HCT116 (cell line): ENCODE measurements at regions not wholly inside any gene's neighbourhood (a gene's known extent, or its start where the extent isn't known, plus 50 kb on each side); places are given as distances from the start of the nearest gene placed in this dataset.

Experiments
- ATAC-seq: fragments of 200-7000 bp; cut with Tn5 transposase; 2 replicates; pipeline ENCODE4 v1.9.1; 2020; ENCODE audit warnings: mild to moderate bottlenecking, moderate library complexity
- BruUV-seq: library from RNA; stranded (reverse); fragments of 400-500 nt; replicated peaks from 2 replicates; lab custom pipeline; 2021; lab: Mats Ljungman, UMichigan
- CTCF ChIA-PET: fragments of 300-600 bp; sonication (Branson Sonifier 250); formaldehyde crosslinking; loops from one replicate; lab custom pipeline; 2021; ENCODE audit warnings: antibody characterized with exemption; lab: Charles Lee
- POLR2A ChIA-PET: fragments of 300-600, 350-600 bp; sonication (Branson Sonifier 250); formaldehyde crosslinking; loops from one replicate; lab custom pipeline; 2021; ENCODE audit warnings: antibody characterized with exemption; lab: Charles Lee
- RAD21 ChIA-PET, 2 experiments: fragments of 300-600 bp; sonication (Branson Sonifier 250); formaldehyde crosslinking; loops; one replicate each; lab custom pipeline; 2023; ENCODE audit warnings: low total read pairs in 2 of 2; ENCODE audit not compliant: uncharacterized antibody in 2 of 2, unreplicated experiment in 2 of 2, low non-redundant PET in 1 of 2; lab: Charles Lee
- DNase-seq: peaks from one replicate; pipeline ENCODE4 v3.0.0-alpha.2; 2010; ENCODE audit warnings: low read depth, low spot score
- H2AFZ ChIP-seq: fragments of 200-600 bp; shearing (Covaris generic), sonication (generic); 2 replicates; pipeline ENCODE4 v1.6.1; 2017; ENCODE audit warnings: low read depth, mixed run types, mixed read lengths, antibody characterized with exemption, low read length; ENCODE audit not compliant: poor library complexity, severe bottlenecking
- H3K27ac ChIP-seq: 2 replicates; pipeline ENCODE4 v1.5.1; 2012; ENCODE audit warnings: low read depth, low read length
- H3K27me3 ChIP-seq: fragments of 200-600 bp; sonication (generic); 2 replicates; pipeline ENCODE4 v1.6.1; 2016; ENCODE audit warnings: mixed run types, low read length, mixed read lengths; ENCODE audit not compliant: insufficient read depth
- H3K36me3 ChIP-seq, 2 experiments: fragments of 200-500 bp in 1 of 2; fragments of 200-600 bp in 1 of 2; sonication (Bioruptor generic) in 1 of 2; sonication (generic) in 1 of 2; 2 replicates each; pipeline versions ENCODE4 v1.5.1 to v1.6.1; 2014 to 2016; ENCODE audit warnings: low read length in 2 of 2, inconsistent platforms in 1 of 2, mixed read lengths in 1 of 2, mixed run types in 1 of 2; ENCODE audit not compliant: insufficient read depth in 2 of 2, control insufficient read depth in 1 of 2
- H3K4me1 ChIP-seq, 2 experiments: fragments of 200-600 bp in 1 of 2; sonication (generic) in 1 of 2; 2 replicates each; pipeline versions ENCODE4 v1.5.1 to v1.6.1; 2012 to 2017; ENCODE audit warnings: low read length in 2 of 2, inconsistent platforms in 1 of 2, mild to moderate bottlenecking in 1 of 2, mixed read lengths in 1 of 2, mixed run types in 1 of 2, moderate library complexity in 1 of 2; ENCODE audit not compliant: insufficient read depth in 2 of 2, control insufficient read depth in 1 of 2
- H3K4me2 ChIP-seq: fragments of 200-600 bp; sonication (generic); 2 replicates; pipeline ENCODE4 v1.6.1; 2017; ENCODE audit warnings: mixed run types, low read length, mixed read lengths
- H3K4me3 ChIP-seq, 2 experiments: fragments of 200-600 bp in 1 of 2; sonication (generic) in 1 of 2; replicated peaks in 1 of 2; 2 replicates each; pipeline ENCODE4 v1.5.1; 2011 to 2016; ENCODE audit warnings: low read length in 2 of 2, control low read depth in 1 of 2, low read depth in 1 of 2, mild to moderate bottlenecking in 1 of 2, mixed read lengths in 1 of 2, mixed run types in 1 of 2
- H3K79me2 ChIP-seq: fragments of 200-600 bp; sonication (generic); 2 replicates; pipeline ENCODE4 v1.6.1; 2017; ENCODE audit warnings: mild to moderate bottlenecking, mixed run types, low read length, moderate library complexity, mixed read lengths; ENCODE audit not compliant: insufficient read depth
- H3K9ac ChIP-seq: fragments of 200-600 bp; sonication (generic); 2 replicates; pipeline ENCODE4 v1.6.1; 2016; ENCODE audit warnings: low read length, mixed read lengths
- H3K9me2 ChIP-seq: fragments of 200-600 bp; sonication (generic), shearing (Covaris generic); 2 replicates; pipeline ENCODE4 v1.6.1; 2017; ENCODE audit warnings: mixed run types, mild to moderate bottlenecking, moderate library complexity; ENCODE audit not compliant: insufficient read depth
- H3K9me3 ChIP-seq, 2 experiments: fragments of 200-500 bp in 1 of 2; fragments of 200-600 bp in 1 of 2; sonication (Bioruptor generic) in 1 of 2; sonication (generic) in 1 of 2; 2 replicates each; pipeline ENCODE4 v1.6.1; 2014 to 2017; ENCODE audit warnings: low read length in 2 of 2, mixed read lengths in 2 of 2, inconsistent platforms in 1 of 2, low read depth in 1 of 2, mild to moderate bottlenecking in 1 of 2, mixed run types in 1 of 2, moderate library complexity in 1 of 2; ENCODE audit not compliant: control insufficient read depth in 1 of 2, insufficient read depth in 1 of 2
- H4K20me1 ChIP-seq: fragments of 200-600 bp; sonication (generic), shearing (Covaris generic); 2 replicates; pipeline ENCODE4 v1.6.1; 2017; ENCODE audit warnings: mixed run types, mild to moderate bottlenecking, moderate library complexity; ENCODE audit not compliant: insufficient read depth
- ELF1 ChIP-seq: IDR thresholded peaks from 2 replicates; pipeline ENCODE4 v1.6.1; 2012; ENCODE audit warnings: low read depth, borderline replicate concordance
- FOSL1 ChIP-seq: IDR thresholded peaks from 2 replicates; pipeline ENCODE4 v1.6.1; 2012; ENCODE audit warnings: low read depth
- POLR2A ChIP-seq: IDR thresholded peaks from 2 replicates; pipeline ENCODE4 v1.7.0; 2011; ENCODE audit warnings: borderline replicate concordance; ENCODE audit not compliant: insufficient read depth, insufficient read length; ENCODE audit errors: extremely low read depth
- POLR2AphosphoS5 ChIP-seq: IDR thresholded peaks from 2 replicates; pipeline ENCODE4 v1.6.1; 2011; ENCODE audit warnings: mild to moderate bottlenecking, low read depth, low read length, moderate library complexity
- RAD21 ChIP-seq: IDR thresholded peaks from 2 replicates; pipeline ENCODE4 v1.6.1; 2012; ENCODE audit warnings: low read depth, mild to moderate bottlenecking
- SIN3A ChIP-seq: IDR thresholded peaks from 2 replicates; pipeline ENCODE4 v1.6.1; 2012; ENCODE audit warnings: low read depth
- SRF ChIP-seq: IDR thresholded peaks from 2 replicates; pipeline ENCODE4 v1.6.1; 2012; ENCODE audit warnings: low read depth
- YY1 ChIP-seq: IDR thresholded peaks from 2 replicates; pipeline ENCODE4 v1.6.1; 2011; ENCODE audit warnings: low read length, low read depth, moderate library complexity, mild to moderate bottlenecking; ENCODE audit not compliant: insufficient replicate concordance; ENCODE audit errors: extremely low read depth
- ZFX ChIP-seq: fragments of 450-650 bp; IDR thresholded peaks from 2 replicates; pipeline ENCODE4 v1.6.1; 2017
- ZNF274 ChIP-seq: fragments of 200-500 bp; sonication (Bioruptor generic); IDR thresholded peaks from 2 replicates; pipeline ENCODE4 v1.6.1; 2014; ENCODE audit warnings: mild to moderate bottlenecking, low read depth, low read length, inconsistent platforms
- intact Hi-C: fragments of 100-400 bp; cut with micrococcal nuclease; formaldehyde crosslinking; loops from 2 replicates; pipeline ENCODE4 v1.10.0; 2022
- TF ChIP-seq, protein P1 (sequence below): IDR thresholded peaks from 2 replicates; pipeline ENCODE4 v1.6.1; 2011; ENCODE audit warnings: mild to moderate bottlenecking, low read length, moderate library complexity; ENCODE audit not compliant: insufficient replicate concordance; ENCODE audit errors: extremely low read depth
- TF ChIP-seq, protein P2 (sequence below): IDR thresholded peaks from 2 replicates; pipeline ENCODE4 v1.6.1; 2012

DNA sequence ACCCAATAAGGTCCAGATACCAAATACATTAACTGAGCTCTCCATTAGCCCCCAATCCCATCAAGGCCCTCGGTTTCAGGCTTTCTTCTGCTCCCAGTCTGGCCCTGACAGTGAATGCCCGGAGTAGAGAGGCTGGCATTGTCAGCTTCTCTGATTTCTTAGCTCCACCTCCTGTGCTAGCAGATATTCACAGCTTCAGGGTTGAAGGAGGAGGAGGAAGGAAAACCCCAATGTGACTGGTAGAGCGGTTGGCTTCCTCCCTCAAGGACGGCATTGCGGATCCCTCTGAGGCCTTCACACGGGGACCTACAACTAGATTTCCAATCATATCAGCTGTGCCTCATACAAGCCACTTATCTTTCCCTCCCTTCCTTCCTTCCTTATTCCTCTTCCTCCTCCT lies 164.1 kb upstream of the SYNDIG1 start:
- no peaks in the 10 kb centered on the region for H4K20me1 ChIP-seq
- RAD21 ChIA-PET, result no interaction called here
- no peak overlapping the region for H3K4me3 ChIP-seq
- H3K4me1 ChIP-seq, result no peaks in the 10 kb centered on the region
- ATAC-seq (no peak), DNase-seq (no peak)
- H3K4me2 ChIP-seq, result no peak overlapping the region
- TF ChIP-seq FOSL1 (no peak), ZFX (no peak), POLR2A (no peak), SIN3A (no peak), SRF (no peak), ZNF274 (no peak), YY1 (no peak), ELF1 (no peak), POLR2AphosphoS5 (no peak), RAD21 (no peak)
- TF ChIP-seq, protein P1, sequence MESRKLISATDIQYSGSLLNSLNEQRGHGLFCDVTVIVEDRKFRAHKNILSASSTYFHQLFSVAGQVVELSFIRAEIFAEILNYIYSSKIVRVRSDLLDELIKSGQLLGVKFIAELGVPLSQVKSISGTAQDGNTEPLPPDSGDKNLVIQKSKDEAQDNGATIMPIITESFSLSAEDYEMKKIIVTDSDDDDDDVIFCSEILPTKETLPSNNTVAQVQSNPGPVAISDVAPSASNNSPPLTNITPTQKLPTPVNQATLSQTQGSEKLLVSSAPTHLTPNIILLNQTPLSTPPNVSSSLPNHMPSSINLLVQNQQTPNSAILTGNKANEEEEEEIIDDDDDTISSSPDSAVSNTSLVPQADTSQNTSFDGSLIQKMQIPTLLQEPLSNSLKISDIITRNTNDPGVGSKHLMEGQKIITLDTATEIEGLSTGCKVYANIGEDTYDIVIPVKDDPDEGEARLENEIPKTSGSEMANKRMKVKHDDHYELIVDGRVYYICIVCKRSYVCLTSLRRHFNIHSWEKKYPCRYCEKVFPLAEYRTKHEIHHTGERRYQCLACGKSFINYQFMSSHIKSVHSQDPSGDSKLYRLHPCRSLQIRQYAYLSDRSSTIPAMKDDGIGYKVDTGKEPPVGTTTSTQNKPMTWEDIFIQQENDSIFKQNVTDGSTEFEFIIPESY, result no peak
- TF ChIP-seq, protein P2, sequence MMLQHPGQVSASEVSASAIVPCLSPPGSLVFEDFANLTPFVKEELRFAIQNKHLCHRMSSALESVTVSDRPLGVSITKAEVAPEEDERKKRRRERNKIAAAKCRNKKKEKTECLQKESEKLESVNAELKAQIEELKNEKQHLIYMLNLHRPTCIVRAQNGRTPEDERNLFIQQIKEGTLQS, result no peak
- no peaks in the 10 kb centered on the region for H3K79me2 ChIP-seq
- CTCF ChIA-PET, result no interaction called here
- no peak overlapping the region for H3K9ac ChIP-seq
- intact Hi-C loops, result no loop called here
- H2AFZ ChIP-seq, result no peak overlapping the region
- no TSS peak for BruUV-seq
- POLR2A ChIA-PET, result no interaction called here
- no peak overlapping the region for H3K27ac ChIP-seq
- H3K9me2 ChIP-seq, result no peaks in the 10 kb centered on the region
- no peaks in the 10 kb centered on the region for H3K27me3 ChIP-seq
- no peaks in the 10 kb centered on the region for H3K36me3 ChIP-seq
- peaks cover 0 to 5% of the 10 kb centered on the region in 2 experiments; a peak in 1 of 4 replicates for H3K9me3 ChIP-seq
